Right lobe of liver (tissue), 6 donors: ENCODE measurements at regions not wholly inside any gene's neighbourhood (a gene's known extent, or its start where the extent isn't known, plus 50 kb on each side); places are given as distances from the start of the nearest gene placed in this dataset.

Experiments used
- ATAC-seq, 4 donors: fragments of 200-7000 bp; cut with Tn5 transposase; one replicate each; pipeline ENCODE4 v1.9.1; 2020; ENCODE audit warnings: mild to moderate bottlenecking in 4 of 4, moderate library complexity in 4 of 4
- DNase-seq, 3 donors: peaks; one replicate each; pipeline ENCODE4 v3.0.0-alpha.2; 2020
- H3K27ac ChIP-seq, 3 donors: fragments of 200-600 bp; one replicate each; pipeline ENCODE4 v1.8.0; 2022
- H3K27me3 ChIP-seq, 2 donors: fragments of 200-600 bp; one replicate each; pipeline ENCODE4 v1.8.0; 2022
- H3K36me3 ChIP-seq, 4 donors: fragments of 200-600 bp; sonication (generic) in 1 of 4; one replicate each; pipeline versions ENCODE4 v1.5.1 to v1.8.0; 2017 to 2022; ENCODE audit warnings: control low read depth in 1 of 4
- H3K4me1 ChIP-seq, 4 donors: fragments of 200-600 bp; sonication (generic) in 1 of 4; one replicate each; pipeline versions ENCODE4 v1.5.1 to v1.8.0; 2017 to 2022; ENCODE audit warnings: control low read depth in 1 of 4
- H3K4me3 ChIP-seq, 3 donors: fragments of 200-600 bp; one replicate each; pipeline ENCODE4 v1.8.0; 2022
- H3K9me3 ChIP-seq, 4 donors: fragments of 200-600 bp; sonication (generic) in 1 of 4; one replicate each; pipeline versions ENCODE4 v1.5.1 to v1.8.0; 2017 to 2022; ENCODE audit warnings: control low read depth in 1 of 4
- CTCF ChIP-seq, 4 donors: fragments of 200-600 bp in 3 of 4; fragments of 450-650 bp in 1 of 4; IDR thresholded peaks; one replicate each; pipeline versions ENCODE4 v1.5.1 to v1.8.0; 2016 to 2022; ENCODE audit warnings: antibody characterized with exemption in 4 of 4, mild to moderate bottlenecking in 2 of 4
- POLR2A ChIP-seq: fragments of 450-650 bp; IDR thresholded peaks from one replicate; pipeline ENCODE4 v1.6.1; 2017; ENCODE audit warnings: antibody characterized with exemption, mild to moderate bottlenecking
- WGBS: methylation state at CpG from one replicate; pipeline ENCODE4 v1.1.6; 2018; ENCODE audit warnings: low coverage, low lambda C conversion rate; ENCODE audit not compliant: insufficient coverage; ENCODE audit errors: missing lambda C conversion rate; 5-methylcytosine and 5-hydroxymethylcytosine counted together
- intact Hi-C, 2 donors: fragments of 100-400 bp; cut with DNase I; formaldehyde crosslinking; loops; one replicate each; pipeline versions ENCODE4 v1.11.2 to v1.14.1; 2022
- donor health status: DM: no; HTN: yes; CAD: no.
- donor health status: DM: no; HTN: no; CAD: no.
- donor health status: DM: no; HTN: no; CAD: no.
- donor health status: DM: no; HTN: yes; CAD: no.
- donor health status: DM: no; HTN: yes; CAD: no.

- Histone ChIP-seq H3K4me1 (no peaks in the 10 kb centered on the region), H3K4me3 (no peak overlapping the region), H3K27me3 (no peaks in the 10 kb centered on the region), H3K27ac (no peak overlapping the region), H3K9me3 (no peaks in the 10 kb centered on the region), H3K36me3 (no peaks in the 10 kb centered on the region)
- 29% methylated on average over 4 of the region's 5 CpGs for WGBS
- ATAC-seq (peak in 1 of 4 donors; percentile 25), DNase-seq (no peak)
- intact Hi-C loops, result no loop called here
- TF ChIP-seq POLR2A (no peak), CTCF (IDR thresholded peaks at IDR 0.05) (no peak)
These were observed 250.1 kb upstream of the DPP10 start for GRCh38 chr2:114192362-114192761.

- intact Hi-C loops, result no loop called here
- 47% methylated on average over 3 of the region's 3 CpGs for WGBS
- TF ChIP-seq POLR2A (no peak), CTCF (IDR thresholded peaks at IDR 0.05) (peak; percentile 17 to 41 (median 24))
- Histone ChIP-seq H3K9me3 (no peaks in the 10 kb centered on the region), H3K27me3 (no peaks in the 10 kb centered on the region), H3K36me3 (no peaks in the 10 kb centered on the region), H3K27ac (no peak overlapping the region), H3K4me3 (no peak overlapping the region), H3K4me1 (no peaks in the 10 kb centered on the region)
- ATAC-seq (peak in 3 of 4 donors; percentile 44 to 50 (median 48)), DNase-seq (no peak)
These were observed 240.7 kb upstream of the DPP10 start for GRCh38 chr2:114201781-114202180.

GRCh38 chr2:114203679-114204078 lies 238.8 kb upstream of the DPP10 start:
- H3K4me1 ChIP-seq, result no peaks in the 10 kb centered on the region
- ATAC-seq (no peak), DNase-seq (no peak)
- intact Hi-C loops, result no loop called here
- no peak overlapping the region for H3K27ac ChIP-seq
- no peaks in the 10 kb centered on the region for H3K36me3 ChIP-seq
- no peak overlapping the region for H3K4me3 ChIP-seq
- TF ChIP-seq CTCF (IDR thresholded peaks at IDR 0.05) (no peak), POLR2A (no peak)
- H3K27me3 ChIP-seq, result no peaks in the 10 kb centered on the region
- no peaks in the 10 kb centered on the region for H3K9me3 ChIP-seq
- WGBS, result 69% methylated on average over 1 of the region's 1 CpG

GRCh38 chr2:114213808-114214207 lies 228.6 kb upstream of the DPP10 start:
- intact Hi-C loops, result no loop called here

More at GRCh38 chr2:114213808-114214207, 228.6 kb upstream of the DPP10 start:
- Histone ChIP-seq H3K36me3 (no peaks in the 10 kb centered on the region), H3K27ac (no peak overlapping the region), H3K27me3 (no peaks in the 10 kb centered on the region), H3K4me3 (no peak overlapping the region), H3K4me1 (no peaks in the 10 kb centered on the region), H3K9me3 (no peaks in the 10 kb centered on the region)
- ATAC-seq (no peak), DNase-seq (no peak)
- WGBS, result 35% methylated on average over 3 of the region's 3 CpGs
- TF ChIP-seq POLR2A, result no peak
- TF ChIP-seq CTCF (IDR thresholded peaks at IDR 0.05), result no peak
